Kidney (tissue), 13 donors: ENCODE measurements at regions not wholly inside any gene's neighbourhood (a gene's known extent, or its start where the extent isn't known, plus 50 kb on each side); places are given as distances from the start of the nearest gene placed in this dataset.

Source experiments
- DNase-seq, 5 donors: peaks; one replicate each; pipeline ENCODE4 v3.0.0-alpha.2; 2013 to 2020
- FAIRE-seq: peaks from 2 replicates; lab custom pipeline; 2012; peaks lifted over from hg19 to GRCh38; lab: Jason Lieb, UNC
- H3K27ac ChIP-seq, 2 donors: one replicate each; pipeline ENCODE4 v1.7.0; 2013; ENCODE audit warnings: low read depth in 2 of 2, low read length in 2 of 2, inconsistent platforms in 1 of 2
- H3K27me3 ChIP-seq: one replicate; pipeline ENCODE4 v1.7.1; 2013; ENCODE audit warnings: low read length, inconsistent platforms; ENCODE audit not compliant: control insufficient read depth, insufficient read depth
- H3K36me3 ChIP-seq, 3 donors: one replicate each; pipeline versions ENCODE4 v1.7.0 to v1.7.1; 2013; ENCODE audit warnings: low read length in 3 of 3, control low read depth in 1 of 3, inconsistent platforms in 1 of 3; ENCODE audit not compliant: insufficient read depth in 3 of 3, control insufficient read depth in 2 of 3
- H3K4me1 ChIP-seq, 3 donors: one replicate each; pipeline versions ENCODE4 v1.7.0 to v1.7.1; 2013; ENCODE audit warnings: low read length in 3 of 3, inconsistent platforms in 1 of 3, low read depth in 1 of 3; ENCODE audit not compliant: control insufficient read depth in 2 of 3, insufficient read depth in 2 of 3
- H3K4me3 ChIP-seq, 3 donors: one replicate each; pipeline versions ENCODE4 v1.7.0 to v1.8.1; 2013; ENCODE audit warnings: low read length in 3 of 3, control low read depth in 1 of 3, inconsistent platforms in 1 of 3
- H3K9ac ChIP-seq, 3 donors: one replicate each; pipeline versions ENCODE4 v1.7.0 to v1.7.1; 2013; ENCODE audit warnings: low read length in 3 of 3, control low read depth in 1 of 3, inconsistent platforms in 1 of 3
- H3K9me3 ChIP-seq, 3 donors: one replicate each; pipeline versions ENCODE4 v1.7.0 to v1.7.1; 2013; ENCODE audit warnings: low read length in 3 of 3, control low read depth in 1 of 3, inconsistent platforms in 1 of 3; ENCODE audit not compliant: control insufficient read depth in 2 of 3, insufficient read depth in 1 of 3
- CTCF ChIP-seq: IDR thresholded peaks from 3 replicates; pipeline ENCODE4 v1.5.1; 2012; ENCODE audit warnings: mild to moderate bottlenecking, moderate library complexity, borderline replicate concordance; ENCODE audit not compliant: insufficient read depth; ENCODE audit errors: extremely low read depth
- intact Hi-C: fragments of 100-400 bp; cut with DNase I; formaldehyde crosslinking; loops from one replicate; pipeline ENCODE4 v1.11.1; 2022
- donor health status: control.
- donor health status: control.
- donor health status: control.
- donor health status: control.
- donor health status: control.
- donor health status: DM: yes; HTN: yes; CAD: no.
- donor health status: Normal renal cell carcinoma (clear cell type).

- Histone ChIP-seq H3K36me3 (no peaks in the 10 kb centered on the region), H3K4me3 (no peak overlapping the region), H3K27ac (no peak overlapping the region), H3K4me1 (no peaks in the 10 kb centered on the region), H3K9ac (no peak overlapping the region), H3K27me3 (no peaks in the 10 kb centered on the region), H3K9me3 (no peaks in the 10 kb centered on the region)
- TF ChIP-seq CTCF: no peak
- DNase-seq (peak in 4 of 5 donors; percentile 22 to 85 (median 56)), FAIRE-seq (no peak)
- intact Hi-C loops: no loop called here
These were observed 237.5 kb downstream of the CD83 start for GRCh38 chr6:14354919-14355572.

- no peak overlapping the region for H3K9ac ChIP-seq
- H3K27me3 ChIP-seq: no peaks in the 10 kb centered on the region
- H3K4me1 ChIP-seq: peaks cover 0 to 6% (median 0%) of the 10 kb centered on the region in 3 donors
- no peaks in the 10 kb centered on the region for H3K9me3 ChIP-seq
- no peak for FAIRE-seq
- intact Hi-C loops: no loop called here
- H3K27ac ChIP-seq: no peak overlapping the region
- H3K4me3 ChIP-seq: no peak overlapping the region
- DNase-seq: no peak
- no peak for TF ChIP-seq CTCF
- no peaks in the 10 kb centered on the region for H3K36me3 ChIP-seq
These were observed 241.9 kb downstream of the CD83 start for GRCh38 chr6:14359438-14359837.

- intact Hi-C loops: no loop called here
- Histone ChIP-seq H3K4me3 (no peak overlapping the region), H3K27ac (no peak overlapping the region), H3K9me3 (no peaks in the 10 kb centered on the region), H3K9ac (no peak overlapping the region), H3K4me1 (peaks cover 0 to 6% (median 0%) of the 10 kb centered on the region in 3 donors), H3K36me3 (no peaks in the 10 kb centered on the region), H3K27me3 (no peaks in the 10 kb centered on the region)
- TF ChIP-seq CTCF: no peak
- FAIRE-seq (no peak), DNase-seq (no peak)
These were observed 243.0 kb downstream of the CD83 start for GRCh38 chr6:14360565-14360964.

- H3K27ac ChIP-seq: no peak overlapping the region
- no peak for DNase-seq
- H3K9ac ChIP-seq: no peak overlapping the region
- peaks cover 0 to 6% (median 0%) of the 10 kb centered on the region in 3 donors for H3K4me1 ChIP-seq
- H3K36me3 ChIP-seq: no peaks in the 10 kb centered on the region
- TF ChIP-seq CTCF: no peak
- H3K27me3 ChIP-seq: no peaks in the 10 kb centered on the region
- no peak overlapping the region for H3K4me3 ChIP-seq
- H3K9me3 ChIP-seq: no peaks in the 10 kb centered on the region
- FAIRE-seq: no peak
- intact Hi-C loops: no loop called here
These were observed 243.7 kb downstream of the CD83 start for GRCh38 chr6:14361297-14361696.
